ENCODE measurements at regions not wholly inside any gene's neighbourhood (a gene's known extent, or its start where the extent isn't known, plus 50 kb on each side); places are given as distances from the start of the nearest gene placed in this dataset.

DNA sequence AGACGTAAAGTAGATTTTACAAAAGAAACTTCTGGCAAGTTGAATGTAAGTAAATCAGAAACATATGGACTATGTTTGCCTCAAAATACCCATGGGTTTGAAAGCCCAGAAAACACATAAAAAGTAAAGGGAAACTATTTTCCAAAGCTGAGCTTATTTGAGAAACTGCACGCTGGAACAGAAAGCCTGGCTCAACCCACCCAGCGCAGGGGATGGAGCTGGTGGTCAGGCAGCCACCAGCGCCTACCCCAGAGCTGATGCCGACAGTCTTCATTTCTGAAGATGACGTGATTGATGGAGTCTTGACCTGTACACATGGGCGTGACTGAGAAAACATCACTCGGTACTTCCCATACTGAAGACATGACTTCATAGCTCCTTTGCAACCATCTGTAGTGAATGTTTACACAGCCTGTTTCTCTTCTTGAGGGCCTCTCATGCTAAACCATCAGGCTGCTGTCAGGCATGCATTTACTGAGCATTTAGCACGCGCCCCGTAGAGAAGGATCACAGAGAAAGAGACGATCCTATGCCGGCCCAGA lies 232.6 kb upstream of the AUTS2 start:
- TF ChIP-seq, protein P1, sequence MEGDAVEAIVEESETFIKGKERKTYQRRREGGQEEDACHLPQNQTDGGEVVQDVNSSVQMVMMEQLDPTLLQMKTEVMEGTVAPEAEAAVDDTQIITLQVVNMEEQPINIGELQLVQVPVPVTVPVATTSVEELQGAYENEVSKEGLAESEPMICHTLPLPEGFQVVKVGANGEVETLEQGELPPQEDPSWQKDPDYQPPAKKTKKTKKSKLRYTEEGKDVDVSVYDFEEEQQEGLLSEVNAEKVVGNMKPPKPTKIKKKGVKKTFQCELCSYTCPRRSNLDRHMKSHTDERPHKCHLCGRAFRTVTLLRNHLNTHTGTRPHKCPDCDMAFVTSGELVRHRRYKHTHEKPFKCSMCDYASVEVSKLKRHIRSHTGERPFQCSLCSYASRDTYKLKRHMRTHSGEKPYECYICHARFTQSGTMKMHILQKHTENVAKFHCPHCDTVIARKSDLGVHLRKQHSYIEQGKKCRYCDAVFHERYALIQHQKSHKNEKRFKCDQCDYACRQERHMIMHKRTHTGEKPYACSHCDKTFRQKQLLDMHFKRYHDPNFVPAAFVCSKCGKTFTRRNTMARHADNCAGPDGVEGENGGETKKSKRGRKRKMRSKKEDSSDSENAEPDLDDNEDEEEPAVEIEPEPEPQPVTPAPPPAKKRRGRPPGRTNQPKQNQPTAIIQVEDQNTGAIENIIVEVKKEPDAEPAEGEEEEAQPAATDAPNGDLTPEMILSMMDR (IDR thresholded peaks at IDR 0.05; ENCODE audit: control insufficient read depth, insufficient read depth, low read depth, low read length, missing control alignments), result no peak
- DNase-seq (ENCODE audit: low read depth), result no peak
- H3K4me3 ChIP-seq (ENCODE audit: control insufficient read depth, low read depth, low read length), result no peak overlapping the region

DNA sequence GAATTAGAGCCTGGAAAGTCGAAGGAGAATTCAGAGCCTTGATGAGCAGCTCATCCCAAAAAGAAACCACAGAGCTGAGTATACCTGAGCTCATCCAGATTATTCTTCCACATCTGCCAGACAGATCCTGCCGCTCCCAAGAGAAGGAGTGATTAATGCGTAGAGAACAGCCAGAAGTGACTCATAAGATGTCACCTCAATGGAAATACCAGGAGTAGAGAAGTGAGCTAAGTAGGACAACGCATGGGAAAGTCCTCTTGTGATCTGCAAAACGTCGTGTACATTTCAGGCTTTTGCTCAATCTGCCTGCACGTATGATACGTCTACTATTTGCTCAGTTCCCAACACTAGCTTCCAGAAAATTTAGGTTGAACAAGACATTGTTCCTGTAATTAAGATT lies 230.5 kb upstream of the AUTS2 start:
- TF ChIP-seq, protein P1 (IDR thresholded peaks at IDR 0.05; ENCODE audit: control insufficient read depth, insufficient read depth, low read depth, low read length, missing control alignments), result no peak
- no peak overlapping the region for H3K4me3 ChIP-seq (ENCODE audit: control insufficient read depth, low read depth, low read length)
- peak; percentile 23 for DNase-seq (ENCODE audit: low read depth)

DNA sequence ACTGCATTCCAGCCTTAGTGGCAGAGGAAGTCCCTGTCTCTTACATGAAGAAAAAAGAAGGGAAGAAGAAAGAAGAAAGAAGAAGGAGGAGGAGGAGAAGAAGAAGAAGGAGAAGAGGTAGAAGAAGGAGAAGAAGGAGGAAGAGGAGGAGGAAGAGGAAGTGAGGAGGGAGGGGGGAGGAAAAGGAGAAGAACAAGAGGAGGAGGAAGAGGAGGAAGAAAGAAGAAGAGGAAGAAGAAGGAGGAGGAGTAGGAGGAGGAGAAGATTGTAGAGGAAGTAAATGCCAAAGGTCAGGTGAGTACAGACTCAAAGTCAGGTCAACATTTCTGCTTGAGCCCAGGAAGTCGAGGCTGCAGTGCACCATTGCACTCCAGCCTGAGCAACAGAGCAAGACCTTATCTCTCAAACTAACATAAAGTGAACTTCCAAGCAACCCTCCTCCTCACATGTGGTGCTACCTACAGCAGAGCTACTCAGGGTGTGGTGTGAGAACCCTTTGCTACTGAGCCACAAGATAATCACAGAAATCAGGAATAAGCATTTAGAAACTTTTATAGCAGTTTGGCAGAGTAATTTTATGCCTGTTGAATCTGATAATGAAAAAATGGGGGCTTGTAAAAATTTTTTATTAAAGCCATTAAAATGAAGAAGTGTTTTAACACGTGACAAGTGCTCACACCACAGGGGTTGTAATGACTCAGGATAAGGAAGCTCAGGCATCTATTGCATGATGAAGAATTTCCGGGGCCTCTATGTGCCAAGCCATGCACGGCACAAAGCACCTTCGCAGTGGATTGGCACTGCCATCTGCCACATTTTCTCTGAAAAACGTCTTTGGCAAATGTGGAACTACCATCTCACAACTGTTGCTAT lies 224.9 kb upstream of the AUTS2 start:
- peak; percentile 66 for DNase-seq (ENCODE audit: low read depth)
- H3K4me3 ChIP-seq (ENCODE audit: control insufficient read depth, low read depth, low read length), result no peak overlapping the region
- TF ChIP-seq, protein P1 (IDR thresholded peaks at IDR 0.05; ENCODE audit: control insufficient read depth, insufficient read depth, low read depth, low read length, missing control alignments), result no peak

DNA sequence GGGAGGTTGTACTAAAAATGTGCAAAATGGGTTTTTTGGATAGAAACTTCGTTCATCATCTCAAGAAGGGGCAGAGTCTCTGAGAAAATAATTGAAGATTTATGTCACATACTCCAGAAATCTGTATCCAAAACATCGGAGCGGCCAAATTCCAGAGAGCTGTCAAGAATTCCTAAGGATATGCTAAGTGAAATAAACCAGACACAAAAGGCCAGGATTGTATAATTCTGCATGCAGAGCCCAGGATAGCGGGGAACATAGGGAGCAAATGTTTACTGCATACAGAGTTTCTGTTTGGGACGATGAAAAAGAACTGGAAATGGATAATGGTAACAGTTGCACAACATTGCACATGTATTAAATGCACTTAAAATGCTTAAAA lies 224.2 kb upstream of the AUTS2 start:
- DNase-seq (ENCODE audit: low read depth), result no peak
- TF ChIP-seq, protein P1 (IDR thresholded peaks at IDR 0.05; ENCODE audit: control insufficient read depth, insufficient read depth, low read depth, low read length, missing control alignments), result no peak
- no peak overlapping the region for H3K4me3 ChIP-seq (ENCODE audit: control insufficient read depth, low read depth, low read length)

DNA sequence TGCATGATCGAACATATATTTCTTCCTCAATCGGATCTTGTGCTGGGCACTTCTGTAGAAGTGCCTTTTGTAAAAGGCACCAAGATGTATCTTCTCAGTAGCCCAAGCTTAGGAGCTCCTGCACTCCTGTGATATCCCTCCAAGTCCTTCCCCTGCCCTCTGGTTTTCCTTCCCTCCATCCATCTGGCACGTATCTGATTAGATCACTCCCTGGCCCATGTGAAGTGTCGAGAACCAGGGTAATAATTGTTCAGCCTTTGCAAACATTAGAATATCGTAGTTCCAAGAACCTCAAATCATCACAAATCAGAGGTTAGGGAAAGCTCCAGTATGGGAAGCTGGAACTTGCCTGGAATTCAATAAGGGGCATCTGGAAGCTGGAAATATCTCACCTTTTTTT lies 221.1 kb upstream of the AUTS2 start:
- DNase-seq (ENCODE audit: low read depth), result no peak
- H3K4me3 ChIP-seq (ENCODE audit: control insufficient read depth, low read depth, low read length), result no peak overlapping the region
- TF ChIP-seq, protein P1 (IDR thresholded peaks at IDR 0.05; ENCODE audit: control insufficient read depth, insufficient read depth, low read depth, low read length, missing control alignments), result no peak

DNA sequence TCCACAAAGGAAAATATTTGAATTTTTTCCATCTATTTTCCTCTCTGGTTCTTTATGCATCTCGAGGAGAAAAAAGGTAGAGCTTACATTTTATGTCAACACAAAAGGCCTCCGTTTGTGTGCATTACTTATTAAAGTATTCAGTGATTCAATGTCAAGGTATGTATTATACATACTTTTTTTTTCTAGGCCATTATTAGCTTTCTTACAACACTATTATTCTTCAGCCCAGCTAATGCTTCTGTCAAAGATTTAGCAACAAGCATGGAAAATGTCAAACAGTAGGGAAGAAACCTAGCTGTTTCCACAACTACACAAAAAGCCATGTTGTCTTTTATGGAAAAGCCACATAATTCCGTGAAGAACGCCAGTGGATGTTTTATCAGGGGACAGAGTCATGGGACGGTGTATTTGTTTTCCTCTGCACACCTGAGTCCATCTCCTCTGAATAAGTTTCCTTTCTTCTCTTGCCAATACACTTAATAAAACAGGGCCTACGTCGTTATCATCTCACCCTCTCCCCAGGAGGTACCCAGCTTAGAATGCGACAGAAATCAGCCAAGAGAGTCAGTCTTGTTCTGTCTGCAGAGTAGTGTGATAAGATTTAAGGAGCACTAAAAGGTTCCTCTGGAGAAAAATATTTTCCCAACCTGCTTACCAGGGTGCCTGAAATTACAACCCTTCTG lies 209.7 kb upstream of the AUTS2 start:
- DNase-seq (ENCODE audit: low read depth), result no peak
- TF ChIP-seq, protein P1 (IDR thresholded peaks at IDR 0.05; ENCODE audit: control insufficient read depth, insufficient read depth, low read depth, low read length, missing control alignments), result no peak
- no peak overlapping the region for H3K4me3 ChIP-seq (ENCODE audit: control insufficient read depth, low read depth, low read length)
